Kidney (tissue), 13 donors: ENCODE measurements at regions not wholly inside any gene's neighbourhood (a gene's known extent, or its start where the extent isn't known, plus 50 kb on each side); places are given as distances from the start of the nearest gene placed in this dataset.

Experiments
- DNase-seq, 5 donors: peaks; one replicate each; pipeline ENCODE4 v3.0.0-alpha.2; 2013 to 2020
- FAIRE-seq: peaks from 2 replicates; lab custom pipeline; 2012; peaks lifted over from hg19 to GRCh38; lab: Jason Lieb, UNC
- H3K27ac ChIP-seq, 2 donors: one replicate each; pipeline ENCODE4 v1.7.0; 2013; ENCODE audit warnings: low read depth in 2 of 2, low read length in 2 of 2, inconsistent platforms in 1 of 2
- H3K27me3 ChIP-seq: one replicate; pipeline ENCODE4 v1.7.1; 2013; ENCODE audit warnings: low read length, inconsistent platforms; ENCODE audit not compliant: control insufficient read depth, insufficient read depth
- H3K36me3 ChIP-seq, 3 donors: one replicate each; pipeline versions ENCODE4 v1.7.0 to v1.7.1; 2013; ENCODE audit warnings: low read length in 3 of 3, control low read depth in 1 of 3, inconsistent platforms in 1 of 3; ENCODE audit not compliant: insufficient read depth in 3 of 3, control insufficient read depth in 2 of 3
- H3K4me1 ChIP-seq, 3 donors: one replicate each; pipeline versions ENCODE4 v1.7.0 to v1.7.1; 2013; ENCODE audit warnings: low read length in 3 of 3, inconsistent platforms in 1 of 3, low read depth in 1 of 3; ENCODE audit not compliant: control insufficient read depth in 2 of 3, insufficient read depth in 2 of 3
- H3K4me3 ChIP-seq, 3 donors: one replicate each; pipeline versions ENCODE4 v1.7.0 to v1.8.1; 2013; ENCODE audit warnings: low read length in 3 of 3, control low read depth in 1 of 3, inconsistent platforms in 1 of 3
- H3K9ac ChIP-seq, 3 donors: one replicate each; pipeline versions ENCODE4 v1.7.0 to v1.7.1; 2013; ENCODE audit warnings: low read length in 3 of 3, control low read depth in 1 of 3, inconsistent platforms in 1 of 3
- H3K9me3 ChIP-seq, 3 donors: one replicate each; pipeline versions ENCODE4 v1.7.0 to v1.7.1; 2013; ENCODE audit warnings: low read length in 3 of 3, control low read depth in 1 of 3, inconsistent platforms in 1 of 3; ENCODE audit not compliant: control insufficient read depth in 2 of 3, insufficient read depth in 1 of 3
- intact Hi-C: fragments of 100-400 bp; cut with DNase I; formaldehyde crosslinking; loops from one replicate; pipeline ENCODE4 v1.11.1; 2022
- TF ChIP-seq, protein P1 (sequence below): IDR thresholded peaks from 3 replicates; pipeline ENCODE4 v1.5.1; 2012; ENCODE audit warnings: mild to moderate bottlenecking, moderate library complexity, borderline replicate concordance; ENCODE audit not compliant: insufficient read depth; ENCODE audit errors: extremely low read depth
- donor health status: control.
- donor health status: control.
- donor health status: control.
- donor health status: control.
- donor health status: control.
- donor health status: DM: yes; HTN: yes; CAD: no.
- donor health status: Normal renal cell carcinoma (clear cell type).

DNA sequence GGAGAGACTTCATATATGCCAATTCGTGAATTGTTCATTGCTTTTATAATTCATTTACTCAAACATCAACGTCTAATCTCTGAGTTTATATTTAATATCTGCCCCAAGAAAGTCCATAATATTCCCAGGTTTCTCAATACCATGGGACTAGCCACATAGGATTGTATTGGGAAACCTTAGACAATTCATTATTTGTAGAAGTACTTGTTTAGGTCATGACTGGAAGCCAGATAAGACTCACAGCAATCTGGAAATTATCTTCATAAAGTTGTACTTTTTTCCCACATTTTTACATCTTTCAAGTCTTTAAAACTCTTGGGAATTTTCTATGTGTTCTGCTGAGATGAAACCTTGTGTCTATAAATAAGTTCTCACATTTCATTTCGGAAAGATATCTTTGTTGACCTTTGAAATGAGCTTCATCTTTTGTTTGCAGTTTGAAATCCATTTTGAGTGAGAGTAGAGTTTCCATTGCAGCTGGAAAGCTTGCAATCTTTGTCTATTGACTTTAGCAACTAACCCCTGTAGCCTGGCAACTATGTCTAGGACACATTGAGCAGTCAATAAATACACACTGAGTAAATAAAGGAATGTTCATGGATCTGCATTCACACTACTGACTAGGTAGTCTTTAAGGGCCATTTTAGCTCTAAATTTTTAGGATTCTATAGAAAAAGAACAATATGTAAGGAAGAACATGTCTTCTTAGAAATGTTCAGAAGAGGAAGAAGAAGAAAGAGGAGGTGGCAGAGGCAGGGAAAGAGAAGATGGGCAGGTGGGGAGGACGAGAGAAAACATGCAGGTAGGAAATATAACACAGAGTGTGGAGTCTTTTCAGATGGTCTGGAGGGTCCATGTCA, 154.4 kb downstream of the LRIG3 start:
- H3K9ac ChIP-seq: no peak overlapping the region
- H3K36me3 ChIP-seq: no peaks in the 10 kb centered on the region
- H3K27me3 ChIP-seq: no peaks in the 10 kb centered on the region
- FAIRE-seq (no peak), DNase-seq (no peak)
- no peak overlapping the region for H3K4me3 ChIP-seq
- H3K27ac ChIP-seq: no peak overlapping the region
- H3K4me1 ChIP-seq: no peaks in the 10 kb centered on the region
- no peaks in the 10 kb centered on the region for H3K9me3 ChIP-seq
- intact Hi-C loops: no loop called here
- TF ChIP-seq, protein P1, sequence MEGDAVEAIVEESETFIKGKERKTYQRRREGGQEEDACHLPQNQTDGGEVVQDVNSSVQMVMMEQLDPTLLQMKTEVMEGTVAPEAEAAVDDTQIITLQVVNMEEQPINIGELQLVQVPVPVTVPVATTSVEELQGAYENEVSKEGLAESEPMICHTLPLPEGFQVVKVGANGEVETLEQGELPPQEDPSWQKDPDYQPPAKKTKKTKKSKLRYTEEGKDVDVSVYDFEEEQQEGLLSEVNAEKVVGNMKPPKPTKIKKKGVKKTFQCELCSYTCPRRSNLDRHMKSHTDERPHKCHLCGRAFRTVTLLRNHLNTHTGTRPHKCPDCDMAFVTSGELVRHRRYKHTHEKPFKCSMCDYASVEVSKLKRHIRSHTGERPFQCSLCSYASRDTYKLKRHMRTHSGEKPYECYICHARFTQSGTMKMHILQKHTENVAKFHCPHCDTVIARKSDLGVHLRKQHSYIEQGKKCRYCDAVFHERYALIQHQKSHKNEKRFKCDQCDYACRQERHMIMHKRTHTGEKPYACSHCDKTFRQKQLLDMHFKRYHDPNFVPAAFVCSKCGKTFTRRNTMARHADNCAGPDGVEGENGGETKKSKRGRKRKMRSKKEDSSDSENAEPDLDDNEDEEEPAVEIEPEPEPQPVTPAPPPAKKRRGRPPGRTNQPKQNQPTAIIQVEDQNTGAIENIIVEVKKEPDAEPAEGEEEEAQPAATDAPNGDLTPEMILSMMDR: no peak

DNA sequence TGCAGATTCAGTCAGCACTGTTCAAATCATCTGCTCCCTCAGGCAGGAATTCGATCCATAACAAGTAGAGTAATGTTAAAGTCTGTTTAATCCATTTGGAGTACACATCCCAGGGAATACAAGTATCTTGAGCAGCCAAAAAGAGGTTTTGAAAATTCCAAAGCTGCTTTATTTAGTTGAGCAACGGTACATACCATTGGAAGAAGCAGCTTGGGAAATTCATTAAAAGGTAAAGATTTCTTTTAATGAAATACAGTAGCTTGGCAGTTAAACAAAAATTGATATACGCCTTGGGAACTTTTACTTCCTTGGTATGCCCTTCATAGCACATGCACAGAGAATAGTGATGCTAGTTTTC, 153.8 kb downstream of the LRIG3 start:
- intact Hi-C loops: no loop called here
- Histone ChIP-seq H3K9me3 (no peaks in the 10 kb centered on the region), H3K4me3 (no peak overlapping the region), H3K9ac (no peak overlapping the region), H3K36me3 (no peaks in the 10 kb centered on the region), H3K4me1 (no peaks in the 10 kb centered on the region), H3K27ac (no peak overlapping the region), H3K27me3 (no peaks in the 10 kb centered on the region)
- DNase-seq (no peak), FAIRE-seq (no peak)
- TF ChIP-seq, protein P1: no peak

DNA sequence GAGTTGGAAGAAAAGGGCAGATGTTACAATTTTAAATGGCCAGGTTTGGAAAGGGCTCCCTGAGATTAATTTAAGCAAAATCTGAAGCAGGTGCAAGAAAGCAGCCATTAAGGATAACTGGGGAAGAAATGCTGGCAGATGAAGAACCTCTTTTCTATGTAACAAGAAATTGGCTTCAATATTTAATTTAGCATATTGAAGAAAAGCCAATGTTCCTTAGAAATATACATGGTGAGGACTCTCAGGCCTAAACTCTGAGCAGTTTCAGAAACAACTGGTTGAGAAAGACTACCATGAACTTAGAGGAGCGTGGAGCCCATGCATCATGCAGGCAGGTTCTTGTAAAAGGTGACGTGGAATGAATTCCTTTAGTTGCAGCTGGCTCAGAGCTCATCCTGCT, 152.8 kb downstream of the LRIG3 start:
- no peak for FAIRE-seq
- intact Hi-C loops: no loop called here
- no peak overlapping the region for H3K27ac ChIP-seq
- H3K9ac ChIP-seq: no peak overlapping the region
- TF ChIP-seq, protein P1: no peak
- no peak for DNase-seq
- H3K27me3 ChIP-seq: no peaks in the 10 kb centered on the region
- H3K4me3 ChIP-seq: no peak overlapping the region
- no peaks in the 10 kb centered on the region for H3K36me3 ChIP-seq
- no peaks in the 10 kb centered on the region for H3K4me1 ChIP-seq
- H3K9me3 ChIP-seq: no peaks in the 10 kb centered on the region

DNA sequence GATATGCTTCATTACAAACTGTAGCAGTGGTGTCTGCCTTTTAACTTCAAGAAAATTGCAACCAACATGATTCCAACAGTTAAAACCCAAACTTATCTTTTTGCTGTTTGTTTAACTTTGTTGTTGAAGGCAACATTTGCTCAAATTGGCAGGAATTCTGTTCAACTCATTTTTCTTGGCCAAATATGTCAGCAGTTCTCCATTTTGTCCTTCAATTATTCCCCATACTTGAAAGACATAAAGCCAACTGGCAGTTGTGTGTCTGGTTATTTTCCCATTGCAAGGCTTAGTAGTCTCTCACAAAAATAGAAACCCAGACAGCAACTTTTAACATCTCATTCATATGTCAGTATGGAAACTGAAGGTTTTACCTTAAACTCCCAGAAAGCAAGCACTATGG, 146.3 kb downstream of the LRIG3 start:
- Histone ChIP-seq H3K9me3 (no peaks in the 10 kb centered on the region), H3K4me1 (no peaks in the 10 kb centered on the region), H3K27ac (no peak overlapping the region), H3K36me3 (no peaks in the 10 kb centered on the region), H3K9ac (no peak overlapping the region), H3K27me3 (no peaks in the 10 kb centered on the region), H3K4me3 (no peak overlapping the region)
- TF ChIP-seq, protein P1: no peak
- FAIRE-seq (no peak), DNase-seq (no peak)
- intact Hi-C loops: no loop called here
